Choroid plexus epithelial cell (primary cell): ENCODE measurements at regions not wholly inside any gene's neighbourhood (a gene's known extent, or its start where the extent isn't known, plus 50 kb on each side); places are given as distances from the start of the nearest gene placed in this dataset.
"Not testable (repeated sequence)": the region's sequence is repeated elsewhere in the genome, so short reads cannot be mapped to it uniquely, and the experiment has no call there.

Source experiments
- DNase-seq: peaks from one replicate; pipeline ENCODE4 v3.0.0-alpha.2; 2010; ENCODE audit warnings: low read depth
- H3K4me3 ChIP-seq: 2 replicates; pipeline ENCODE4 v1.5.1; 2011; ENCODE audit warnings: low read depth, mild to moderate bottlenecking, control low read depth, low read length, moderate library complexity
- TF ChIP-seq, protein P1 (sequence below): conservative IDR thresholded peaks from 2 replicates; pipeline ENCODE4 v1.5.1; 2011; ENCODE audit warnings: low read depth, mild to moderate bottlenecking, control low read depth, inconsistent platforms, low read length, moderate library complexity

- DNase-seq, result no peak
- no peak overlapping the region for H3K4me3 ChIP-seq
- TF ChIP-seq, protein P1, sequence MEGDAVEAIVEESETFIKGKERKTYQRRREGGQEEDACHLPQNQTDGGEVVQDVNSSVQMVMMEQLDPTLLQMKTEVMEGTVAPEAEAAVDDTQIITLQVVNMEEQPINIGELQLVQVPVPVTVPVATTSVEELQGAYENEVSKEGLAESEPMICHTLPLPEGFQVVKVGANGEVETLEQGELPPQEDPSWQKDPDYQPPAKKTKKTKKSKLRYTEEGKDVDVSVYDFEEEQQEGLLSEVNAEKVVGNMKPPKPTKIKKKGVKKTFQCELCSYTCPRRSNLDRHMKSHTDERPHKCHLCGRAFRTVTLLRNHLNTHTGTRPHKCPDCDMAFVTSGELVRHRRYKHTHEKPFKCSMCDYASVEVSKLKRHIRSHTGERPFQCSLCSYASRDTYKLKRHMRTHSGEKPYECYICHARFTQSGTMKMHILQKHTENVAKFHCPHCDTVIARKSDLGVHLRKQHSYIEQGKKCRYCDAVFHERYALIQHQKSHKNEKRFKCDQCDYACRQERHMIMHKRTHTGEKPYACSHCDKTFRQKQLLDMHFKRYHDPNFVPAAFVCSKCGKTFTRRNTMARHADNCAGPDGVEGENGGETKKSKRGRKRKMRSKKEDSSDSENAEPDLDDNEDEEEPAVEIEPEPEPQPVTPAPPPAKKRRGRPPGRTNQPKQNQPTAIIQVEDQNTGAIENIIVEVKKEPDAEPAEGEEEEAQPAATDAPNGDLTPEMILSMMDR, result no peak
These were observed 572.1 kb upstream of the ADAMTS9 start for GRCh38 chr3:65259946-65260345.

- DNase-seq, H3K4me3 ChIP-seq: not testable (repeated sequence)
These were observed 565.1 kb upstream of the ADAMTS9 start for GRCh38 chr3:65252914-65253313.

DNA sequence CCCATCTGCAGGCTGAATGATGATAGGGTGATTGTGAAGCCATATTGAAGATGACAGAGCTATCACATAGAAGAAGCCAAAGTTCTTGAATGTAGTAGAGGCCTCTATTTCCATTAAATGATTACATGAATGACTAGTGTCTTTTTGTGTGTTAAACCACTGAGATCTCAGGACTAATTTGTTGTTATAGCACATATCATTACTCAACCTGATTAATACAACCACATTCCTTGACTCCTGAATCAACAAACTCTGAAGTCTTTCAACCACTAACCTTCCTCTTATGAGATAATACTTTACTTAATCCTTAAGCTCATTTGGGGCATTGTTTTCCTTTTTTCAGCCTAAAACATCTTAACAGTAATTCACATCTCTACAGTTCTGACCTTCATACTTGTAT is 564.5 kb upstream of the ADAMTS9 start:
- no peak overlapping the region for H3K4me3 ChIP-seq
- TF ChIP-seq, protein P1, result no peak
- no peak for DNase-seq

GRCh38 chr3:65251375-65251774 is 563.6 kb upstream of the ADAMTS9 start:
- H3K4me3 ChIP-seq, result no peak overlapping the region
- TF ChIP-seq, protein P1, result no peak
- DNase-seq, result no peak

DNA sequence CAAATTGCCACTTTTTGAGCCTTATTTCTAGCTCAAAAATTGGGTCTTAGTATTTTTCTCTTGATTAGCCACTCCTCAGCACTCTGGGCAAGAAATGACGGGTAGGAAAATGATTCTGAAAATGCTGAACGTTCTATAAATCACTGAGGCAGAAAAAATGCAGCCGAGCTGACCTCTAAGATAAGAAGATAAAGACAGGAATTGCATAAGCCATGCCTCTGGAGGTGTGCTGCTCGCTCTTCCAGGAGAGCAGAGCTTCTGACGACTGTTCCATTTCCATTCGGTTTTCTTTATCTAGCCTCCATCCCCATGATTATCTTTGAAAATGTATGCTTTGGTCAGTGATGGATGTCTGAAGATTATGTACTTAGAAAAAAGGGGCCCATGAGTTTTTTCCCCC is 558.8 kb upstream of the ADAMTS9 start:
- no peak overlapping the region for H3K4me3 ChIP-seq
- DNase-seq, result no peak
- TF ChIP-seq, protein P1, result no peak

- DNase-seq, result peak; percentile 66
- H3K4me3 ChIP-seq, result no peak overlapping the region
- TF ChIP-seq, protein P1, result peak; percentile 71
These were observed 557.6 kb upstream of the ADAMTS9 start for GRCh38 chr3:65245133-65246063.

- TF ChIP-seq, protein P1, result no peak
- H3K4me3 ChIP-seq, result no peak overlapping the region
- DNase-seq, result no peak
These were observed 552.6 kb upstream of the ADAMTS9 start for GRCh38 chr3:65240366-65240765.
